ENCODE measurements at regions not wholly inside any gene's neighbourhood (a gene's known extent, or its start where the extent isn't known, plus 50 kb on each side); places are given as distances from the start of the nearest gene placed in this dataset.

GRCh38 chr4:157425897-157426296, 205.4 kb downstream of the GRIA2 start:
- TF ChIP-seq CTCF (conservative IDR thresholded peaks at IDR 0.05), result no peak
- no peak for TF ChIP-seq ZFX (IDR thresholded peaks at IDR 0.05)

Measured in C4-2B (cell line).